Naive thymus-derived CD4-positive, alpha-beta T cell (primary cell): ENCODE measurements at regions not wholly inside any gene's neighbourhood (a gene's known extent, or its start where the extent isn't known, plus 50 kb on each side); places are given as distances from the start of the nearest gene placed in this dataset.

Experiments used
- ATAC-seq: fragments of 150-1000 bp; cut with Tn5 transposase; 2 replicates; pipeline ENCODE4 v1.10.0; 2021; ENCODE audit warnings: mild to moderate bottlenecking, moderate library complexity
- CTCF ChIA-PET: fragments of 350-600 bp; sonication (Branson Sonifier 250); formaldehyde crosslinking; loops from one replicate; lab custom pipeline; 2021; ENCODE audit warnings: antibody characterized with exemption; lab: Charles Lee
- POLR2A ChIA-PET: fragments of 350-600 bp; sonication (Branson Sonifier 250); formaldehyde crosslinking; loops from one replicate; lab custom pipeline; 2021; ENCODE audit warnings: antibody characterized with exemption, inconsistent platforms; lab: Charles Lee
- DNase-seq, 9 donors: peaks; one replicate each; pipeline versions ENCODE4 v3.0.0 to v3.0.0-alpha.2; 2020 to 2022; ENCODE audit warnings: mixed read lengths in 1 of 9
- H3K27ac ChIP-seq: one replicate; pipeline ENCODE4 v1.7.0; 2013; ENCODE audit warnings: mild to moderate bottlenecking, low read depth, low read length, moderate library complexity
- H3K27me3 ChIP-seq, 2 donors: one replicate each; pipeline ENCODE4 v1.7.0; 2013; ENCODE audit warnings: low read length in 2 of 2, mild to moderate bottlenecking in 2 of 2, moderate library complexity in 2 of 2; ENCODE audit not compliant: control insufficient read depth in 2 of 2, insufficient read depth in 2 of 2
- H3K36me3 ChIP-seq, 3 experiments: 1 replicate in 2 of 3; 2 replicates in 1 of 3; pipeline ENCODE4 v1.7.0; 2013; ENCODE audit warnings: low read length in 3 of 3, mild to moderate bottlenecking in 3 of 3, moderate library complexity in 1 of 3; ENCODE audit not compliant: insufficient read depth in 3 of 3, control insufficient read depth in 2 of 3
- H3K4me1 ChIP-seq, 2 donors: one replicate each; pipeline ENCODE4 v1.7.0; 2013; ENCODE audit warnings: low read length in 2 of 2, mild to moderate bottlenecking in 2 of 2, moderate library complexity in 1 of 2; ENCODE audit not compliant: control insufficient read depth in 2 of 2, insufficient read depth in 2 of 2
- H3K4me3 ChIP-seq: 2 replicates; pipeline ENCODE4 v1.7.0; 2013; ENCODE audit warnings: mild to moderate bottlenecking, low read length
- H3K9me3 ChIP-seq, 3 experiments: 1 replicate in 2 of 3; 2 replicates in 1 of 3; pipeline ENCODE4 v1.7.0; 2013; ENCODE audit warnings: low read length in 3 of 3; ENCODE audit not compliant: control insufficient read depth in 2 of 3
- H3K27ac Mint-ChIP-seq, 9 donors: one replicate each; pipeline ENCODE4 v1.8.0; 2020 to 2022; ENCODE audit warnings: mixed read lengths in 9 of 9, mild to moderate bottlenecking in 8 of 9, moderate library complexity in 5 of 9, inconsistent platforms in 2 of 9
- H3K27me3 Mint-ChIP-seq, 5 donors: one replicate each; pipeline ENCODE4 v1.8.0; 2021 to 2022; ENCODE audit warnings: mixed read lengths in 5 of 5, mild to moderate bottlenecking in 1 of 5
- H3K36me3 Mint-ChIP-seq, 5 donors: one replicate each; pipeline ENCODE4 v1.8.0; 2020 to 2022; ENCODE audit warnings: mixed read lengths in 5 of 5, mild to moderate bottlenecking in 3 of 5, inconsistent platforms in 1 of 5
- H3K4me1 Mint-ChIP-seq, 7 donors: one replicate each; pipeline ENCODE4 v1.8.0; 2020 to 2022; ENCODE audit warnings: mixed read lengths in 7 of 7, mild to moderate bottlenecking in 3 of 7, inconsistent platforms in 1 of 7
- H3K4me3 Mint-ChIP-seq, 10 donors: one replicate each; pipeline ENCODE4 v1.8.0; 2020 to 2022; ENCODE audit warnings: mild to moderate bottlenecking in 10 of 10, mixed read lengths in 10 of 10, moderate library complexity in 6 of 10, inconsistent platforms in 2 of 10
- H3K9me3 Mint-ChIP-seq, 11 donors: one replicate each; pipeline ENCODE4 v1.8.0; 2020 to 2022; ENCODE audit warnings: mixed read lengths in 11 of 11, mild to moderate bottlenecking in 4 of 11, inconsistent platforms in 1 of 11, moderate library complexity in 1 of 11
- intact Hi-C, 2 donors: fragments of 100-400 bp; cut with micrococcal nuclease; formaldehyde crosslinking; loops; one replicate each; pipeline ENCODE4 v1.15.1; 2023

DNA sequence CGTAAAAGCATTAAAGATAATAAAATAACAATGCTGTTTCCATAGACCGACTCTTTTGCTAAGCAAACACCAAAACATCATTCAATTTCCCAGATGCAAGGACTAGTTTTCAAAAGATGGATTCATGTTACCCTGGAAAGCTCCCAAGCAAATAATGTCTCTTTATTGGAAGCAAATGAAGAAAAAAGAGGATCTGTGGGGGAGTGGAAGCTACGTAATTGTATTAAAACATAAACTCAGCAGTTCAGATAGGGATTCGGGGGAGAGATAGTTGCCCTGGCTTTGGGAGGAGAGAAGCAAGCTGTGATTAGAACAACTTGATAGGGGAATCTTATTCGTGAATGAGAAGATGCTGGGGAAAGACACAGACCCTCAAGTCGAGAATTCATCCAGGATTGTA lies 491.0 kb upstream of the CLINT1 start:
- intact Hi-C loops: no loop called here
- Histone ChIP-seq H3K4me3 (no peak overlapping the region), H3K27me3 (no peaks in the 10 kb centered on the region), H3K4me1 (no peaks in the 10 kb centered on the region), H3K36me3 (no peaks in the 10 kb centered on the region), H3K9me3 (no peaks in the 10 kb centered on the region), H3K27ac (no peak overlapping the region)
- DNase-seq: no peak
- no peak for ATAC-seq
- POLR2A ChIA-PET: no interaction called here
- H3K9me3 Mint-ChIP-seq: peaks cover 0 to 23% (median 7%) of the 10 kb centered on the region in 11 donors
- H3K4me3 Mint-ChIP-seq: no peak overlapping the region
- H3K36me3 Mint-ChIP-seq: peaks cover 0 to 16% (median 4%) of the 10 kb centered on the region in 5 donors
- CTCF ChIA-PET: no interaction called here
- no peaks in the 10 kb centered on the region for H3K27me3 Mint-ChIP-seq
- peaks cover 0 to 4% (median 0%) of the 10 kb centered on the region in 7 donors for H3K4me1 Mint-ChIP-seq
- no peak overlapping the region for H3K27ac Mint-ChIP-seq

GRCh38 chr5:158344376-158344775 lies 485.4 kb upstream of the CLINT1 start:
- H3K4me1 Mint-ChIP-seq: no peaks in the 10 kb centered on the region
- H3K9me3 ChIP-seq: no peaks in the 10 kb centered on the region
- DNase-seq (no peak), ATAC-seq (no peak)
- H3K4me3 Mint-ChIP-seq: no peak overlapping the region
- no peak overlapping the region for H3K27ac ChIP-seq
- no peak overlapping the region for H3K4me3 ChIP-seq
- no peaks in the 10 kb centered on the region for H3K27me3 ChIP-seq
- peaks cover 0 to 5% (median 0%) of the 10 kb centered on the region in 5 donors for H3K27me3 Mint-ChIP-seq
- POLR2A ChIA-PET: no interaction called here
- intact Hi-C loops: no loop called here
- CTCF ChIA-PET: no interaction called here
- H3K9me3 Mint-ChIP-seq: peaks cover under 1 to 21% (median 5%) of the 10 kb centered on the region in 11 donors
- H3K4me1 ChIP-seq: no peaks in the 10 kb centered on the region
- H3K36me3 ChIP-seq: no peaks in the 10 kb centered on the region
- peaks cover 0 to 9% (median 0%) of the 10 kb centered on the region in 5 donors for H3K36me3 Mint-ChIP-seq
- no peak overlapping the region for H3K27ac Mint-ChIP-seq

DNA sequence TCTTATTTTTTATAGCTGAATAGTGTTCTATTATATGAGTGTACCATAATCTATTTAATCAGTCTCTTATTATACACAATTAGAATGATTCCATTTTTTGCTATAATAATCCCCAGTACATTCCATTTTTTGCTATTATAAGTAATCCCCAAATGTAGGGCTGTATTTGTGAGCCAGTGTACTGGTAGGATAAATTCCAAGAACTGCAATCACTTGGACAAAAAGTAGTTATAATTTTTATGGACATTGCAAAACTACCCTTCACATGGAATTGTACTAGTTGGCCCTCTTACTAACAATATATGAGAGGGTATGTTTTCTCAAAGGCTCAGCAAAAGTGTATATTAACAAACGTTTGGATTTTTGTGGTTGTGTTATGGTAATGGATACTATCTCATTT lies 481.7 kb upstream of the CLINT1 start:
- Histone ChIP-seq H3K36me3 (no peaks in the 10 kb centered on the region), H3K27ac (no peak overlapping the region), H3K27me3 (no peaks in the 10 kb centered on the region), H3K4me3 (no peak overlapping the region), H3K9me3 (no peaks in the 10 kb centered on the region), H3K4me1 (no peaks in the 10 kb centered on the region)
- no peak overlapping the region for H3K27ac Mint-ChIP-seq
- H3K4me1 Mint-ChIP-seq: no peaks in the 10 kb centered on the region
- ChIA-PET POLR2A (no interaction called here), CTCF (no interaction called here)
- H3K27me3 Mint-ChIP-seq: peaks cover 0 to 7% (median 0%) of the 10 kb centered on the region in 5 donors
- H3K36me3 Mint-ChIP-seq: peaks cover 0 to 10% (median 4%) of the 10 kb centered on the region in 5 donors
- peaks cover 1 to 41% (median 12%) of the 10 kb centered on the region in 11 donors for H3K9me3 Mint-ChIP-seq
- H3K4me3 Mint-ChIP-seq: no peak overlapping the region
- no peak for ATAC-seq
- intact Hi-C loops: no loop called here
- no peak for DNase-seq

DNA sequence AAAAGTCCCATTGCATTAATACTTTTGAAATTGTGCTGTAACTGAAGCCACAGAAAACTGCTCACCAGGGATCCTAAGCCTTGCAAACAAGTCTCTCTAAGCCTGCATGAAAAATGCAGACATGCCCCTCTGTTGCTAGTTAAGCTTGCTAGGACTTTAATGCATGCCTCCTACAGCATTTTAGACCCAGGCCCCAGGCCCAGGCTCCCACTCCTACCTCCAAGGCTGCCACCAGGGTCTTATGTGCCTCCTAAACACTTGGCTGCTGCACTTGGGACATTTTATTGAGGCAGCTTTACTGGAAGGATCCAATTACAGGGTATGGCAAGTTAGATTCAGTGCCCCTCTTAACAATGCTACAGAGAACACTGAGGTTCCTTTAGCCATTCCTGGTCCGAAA lies 467.3 kb upstream of the CLINT1 start:
- no peaks in the 10 kb centered on the region for H3K4me1 Mint-ChIP-seq
- Histone ChIP-seq H3K27ac (no peak overlapping the region), H3K36me3 (no peaks in the 10 kb centered on the region), H3K27me3 (no peaks in the 10 kb centered on the region), H3K4me3 (no peak overlapping the region), H3K9me3 (peaks cover 0 to 4% (median 0%) of the 10 kb centered on the region in 3 experiments), H3K4me1 (no peaks in the 10 kb centered on the region)
- no peak for ATAC-seq
- no peak overlapping the region for H3K4me3 Mint-ChIP-seq
- POLR2A ChIA-PET: no interaction called here
- intact Hi-C loops: no loop called here
- CTCF ChIA-PET: no interaction called here
- no peak overlapping the region for H3K27ac Mint-ChIP-seq
- no peak for DNase-seq
- H3K36me3 Mint-ChIP-seq: peaks cover 0 to 4% (median 0%) of the 10 kb centered on the region in 5 donors
- no peaks in the 10 kb centered on the region for H3K27me3 Mint-ChIP-seq
- peaks cover 0 to 18% (median 9%) of the 10 kb centered on the region in 11 donors for H3K9me3 Mint-ChIP-seq

GRCh38 chr5:158324236-158324635 lies 465.3 kb upstream of the CLINT1 start:
- Histone ChIP-seq H3K27ac (no peak overlapping the region), H3K4me1 (no peaks in the 10 kb centered on the region), H3K27me3 (no peaks in the 10 kb centered on the region), H3K9me3 (no peaks in the 10 kb centered on the region), H3K36me3 (no peaks in the 10 kb centered on the region), H3K4me3 (no peak overlapping the region)
- ChIA-PET CTCF (no interaction called here), POLR2A (no interaction called here)
- Mint-ChIP-seq H3K36me3 (peaks cover 0 to 3% (median 0%) of the 10 kb centered on the region in 5 donors), H3K9me3 (peaks cover 0 to 4% (median 0%) of the 10 kb centered on the region in 11 donors), H3K27ac (no peak overlapping the region), H3K4me1 (peaks cover 0 to 7% (median 0%) of the 10 kb centered on the region in 7 donors), H3K27me3 (no peaks in the 10 kb centered on the region), H3K4me3 (no peak overlapping the region)
- no peak for ATAC-seq
- DNase-seq: no peak
- intact Hi-C loops: no loop called here

DNA sequence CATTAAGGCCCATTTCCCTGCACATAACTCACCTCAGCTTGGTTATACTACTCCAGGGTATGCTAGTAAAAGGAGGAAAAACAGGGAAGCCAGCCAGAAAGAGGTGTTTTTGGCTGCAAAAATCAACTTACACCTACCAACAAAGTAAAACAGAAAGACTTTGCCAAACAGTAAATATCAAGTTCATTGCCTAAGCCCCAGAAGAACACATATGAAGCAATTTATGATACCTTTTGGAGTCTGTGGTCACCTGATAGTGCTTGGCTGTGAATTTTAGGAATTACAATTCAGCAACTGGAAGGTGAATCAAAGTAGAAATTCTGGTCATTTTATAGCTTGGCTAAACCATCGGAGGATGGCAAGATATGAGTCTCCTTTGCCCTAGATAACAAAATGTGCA lies 463.7 kb upstream of the CLINT1 start:
- intact Hi-C loops: no loop called here
- no peaks in the 10 kb centered on the region for H3K9me3 ChIP-seq
- POLR2A ChIA-PET: no interaction called here
- H3K27me3 ChIP-seq: no peaks in the 10 kb centered on the region
- Mint-ChIP-seq H3K4me1 (peaks cover 0 to 7% (median 0%) of the 10 kb centered on the region in 7 donors), H3K27ac (no peak overlapping the region), H3K36me3 (no peaks in the 10 kb centered on the region), H3K27me3 (no peaks in the 10 kb centered on the region), H3K4me3 (no peak overlapping the region), H3K9me3 (peaks cover 0 to 4% (median 0%) of the 10 kb centered on the region in 11 donors)
- DNase-seq (no peak), ATAC-seq (no peak)
- no peak overlapping the region for H3K27ac ChIP-seq
- no peaks in the 10 kb centered on the region for H3K36me3 ChIP-seq
- H3K4me3 ChIP-seq: no peak overlapping the region
- CTCF ChIA-PET: no interaction called here
- no peaks in the 10 kb centered on the region for H3K4me1 ChIP-seq

- ATAC-seq: no peak
- H3K4me3 ChIP-seq: no peak overlapping the region
- no peak overlapping the region for H3K4me3 Mint-ChIP-seq
- intact Hi-C loops: no loop called here
- peaks cover 0 to 7% (median 0%) of the 10 kb centered on the region in 7 donors for H3K4me1 Mint-ChIP-seq
- H3K27ac Mint-ChIP-seq: no peak overlapping the region
- H3K36me3 Mint-ChIP-seq: no peaks in the 10 kb centered on the region
- ChIA-PET CTCF (no interaction called here), POLR2A (no interaction called here)
- no peaks in the 10 kb centered on the region for H3K4me1 ChIP-seq
- peaks cover 0 to 4% (median 0%) of the 10 kb centered on the region in 11 donors for H3K9me3 Mint-ChIP-seq
- no peaks in the 10 kb centered on the region for H3K27me3 ChIP-seq
- no peaks in the 10 kb centered on the region for H3K36me3 ChIP-seq
- no peaks in the 10 kb centered on the region for H3K9me3 ChIP-seq
- H3K27me3 Mint-ChIP-seq: no peaks in the 10 kb centered on the region
- DNase-seq: no peak
- no peak overlapping the region for H3K27ac ChIP-seq
Measured at GRCh38 chr5:158320934-158321333, 462.0 kb upstream of the CLINT1 start.
